CD4-positive, alpha-beta T cell (primary cell): ENCODE measurements at regions not wholly inside any gene's neighbourhood (a gene's known extent, or its start where the extent isn't known, plus 50 kb on each side); places are given as distances from the start of the nearest gene placed in this dataset.

Source experiments
- ATAC-seq: fragments of 200-7000 bp; cut with Tn5 transposase; one replicate; pipeline ENCODE4 v1.10.0; 2022; ENCODE audit warnings: mild to moderate bottlenecking; ENCODE audit not compliant: poor library complexity
- CTCF ChIA-PET: fragments of 350-600 bp; sonication (Branson Sonifier 250); formaldehyde crosslinking; loops from one replicate; lab custom pipeline; 2021; ENCODE audit warnings: antibody characterized with exemption, inconsistent platforms; lab: Charles Lee
- POLR2A ChIA-PET: fragments of 350-600 bp; sonication (Branson Sonifier 250); formaldehyde crosslinking; loops from one replicate; lab custom pipeline; 2021; ENCODE audit warnings: antibody characterized with exemption, inconsistent platforms; lab: Charles Lee
- DNase-seq, 14 experiments: peaks; one replicate each; pipeline ENCODE4 v3.0.0-alpha.2; 2013 to 2020; ENCODE audit warnings: mixed read lengths in 2 of 14
- H3K27ac ChIP-seq, 2 donors: one replicate each; pipeline versions ENCODE4 v1.5.1 to v1.7.0; 2013; ENCODE audit warnings: low read length in 2 of 2, low read depth in 1 of 2, mild to moderate bottlenecking in 1 of 2
- H3K27me3 ChIP-seq, 2 experiments: 1 replicate in 1 of 2; 2 replicates in 1 of 2; pipeline versions ENCODE4 v1.6.1 to v1.7.0; 2013; ENCODE audit warnings: low read length in 2 of 2, control low read depth in 1 of 2, mild to moderate bottlenecking in 1 of 2, moderate library complexity in 1 of 2; ENCODE audit not compliant: insufficient read depth in 2 of 2, control insufficient read depth in 1 of 2
- H3K36me3 ChIP-seq: one replicate; pipeline ENCODE4 v1.6.1; 2013; ENCODE audit warnings: low read length, control low read depth; ENCODE audit not compliant: insufficient read depth
- H3K4me1 ChIP-seq: one replicate; pipeline ENCODE4 v1.6.1; 2013; ENCODE audit warnings: low read length, control low read depth; ENCODE audit not compliant: insufficient read depth
- H3K4me3 ChIP-seq: one replicate; pipeline ENCODE4 v1.5.1; 2013; ENCODE audit warnings: mild to moderate bottlenecking, low read length, moderate library complexity
- H3K9me3 ChIP-seq, 2 experiments: 1 replicate in 1 of 2; 2 replicates in 1 of 2; pipeline versions ENCODE4 v1.6.1 to v1.7.0; 2013; ENCODE audit warnings: low read length in 2 of 2, mild to moderate bottlenecking in 2 of 2, control low read depth in 1 of 2, moderate library complexity in 1 of 2; ENCODE audit not compliant: control insufficient read depth in 1 of 2, insufficient read depth in 1 of 2
- H3K27ac Mint-ChIP-seq: one replicate; pipeline ENCODE4 v1.8.0; 2020; ENCODE audit warnings: mixed read lengths
- H3K27me3 Mint-ChIP-seq: one replicate; pipeline ENCODE4 v1.8.0; 2021; ENCODE audit warnings: mixed read lengths
- H3K36me3 Mint-ChIP-seq: one replicate; pipeline ENCODE4 v1.8.0; 2021; ENCODE audit warnings: low read depth, mixed read lengths
- H3K4me1 Mint-ChIP-seq: one replicate; pipeline ENCODE4 v1.8.0; 2021; ENCODE audit warnings: low read depth, mixed read lengths
- H3K4me3 Mint-ChIP-seq: one replicate; pipeline ENCODE4 v1.8.0; 2020; ENCODE audit warnings: mild to moderate bottlenecking, mixed read lengths
- H3K9me3 Mint-ChIP-seq: one replicate; pipeline ENCODE4 v1.8.0; 2020; ENCODE audit warnings: mixed read lengths
- CTCF ChIP-seq: fragments of 200-600 bp; IDR thresholded peaks from one replicate; pipeline ENCODE4 v1.8.0; 2022; ENCODE audit warnings: antibody characterized with exemption, mild to moderate bottlenecking
- intact Hi-C, 2 experiments: fragments of 100-400 bp; cut with DNase I in 1 of 2; cut with micrococcal nuclease in 1 of 2; formaldehyde crosslinking; loops; one replicate each; pipeline versions ENCODE4 v1.15.1 to v1.9.0; 2023 to 2025; cut with DNase I, micrococcal nuclease

- Histone ChIP-seq H3K9me3 (no peaks in the 10 kb centered on the region), H3K27me3 (no peaks in the 10 kb centered on the region), H3K4me3 (no peak overlapping the region), H3K4me1 (no peaks in the 10 kb centered on the region), H3K36me3 (no peaks in the 10 kb centered on the region), H3K27ac (no peak overlapping the region)
- TF ChIP-seq CTCF, result no peak
- ChIA-PET POLR2A (no interaction called here), CTCF (interaction anchor here (0.6 kb wide), 1 partner anchor 1761 kb away, joined by 4 read pairs; no protein-coding TSS in a partner anchor)
- H3K4me1 Mint-ChIP-seq, result no peaks in the 10 kb centered on the region
- no peak overlapping the region for H3K4me3 Mint-ChIP-seq
- H3K9me3 Mint-ChIP-seq, result peaks cover 7% of the 10 kb centered on the region
- no peaks in the 10 kb centered on the region for H3K27me3 Mint-ChIP-seq
- no peaks in the 10 kb centered on the region for H3K36me3 Mint-ChIP-seq
- H3K27ac Mint-ChIP-seq, result no peak overlapping the region
- intact Hi-C loops, result no loop called here
- no peak for ATAC-seq
- no peak for DNase-seq
Observed at GRCh38 chr2:14330884-14331283, 301.6 kb upstream of the LRATD1 start.

- no peak overlapping the region for H3K4me3 ChIP-seq
- intact Hi-C loops, result no loop called here
- no peak overlapping the region for H3K27ac Mint-ChIP-seq
- ChIA-PET POLR2A (no interaction called here), CTCF (no interaction called here)
- no peak overlapping the region for H3K27ac ChIP-seq
- no peaks in the 10 kb centered on the region for H3K4me1 ChIP-seq
- no peaks in the 10 kb centered on the region for H3K27me3 ChIP-seq
- H3K36me3 ChIP-seq, result no peaks in the 10 kb centered on the region
- H3K36me3 Mint-ChIP-seq, result no peaks in the 10 kb centered on the region
- H3K27me3 Mint-ChIP-seq, result no peaks in the 10 kb centered on the region
- no peak for TF ChIP-seq CTCF
- no peak for DNase-seq
- ATAC-seq, result no peak
- H3K9me3 Mint-ChIP-seq, result peaks cover 8% of the 10 kb centered on the region
- no peak overlapping the region for H3K4me3 Mint-ChIP-seq
- peaks cover 0 to 13% of the 10 kb centered on the region in 2 experiments for H3K9me3 ChIP-seq
- H3K4me1 Mint-ChIP-seq, result no peaks in the 10 kb centered on the region
Observed at GRCh38 chr2:14336759-14337382, 295.6 kb upstream of the LRATD1 start.

- H3K4me3 Mint-ChIP-seq, result no peak overlapping the region
Observed at GRCh38 chr2:14340703-14341102, 291.8 kb upstream of the LRATD1 start.

More at GRCh38 chr2:14340703-14341102, 291.8 kb upstream of the LRATD1 start:
- Mint-ChIP-seq H3K27ac (no peak overlapping the region), H3K36me3 (no peaks in the 10 kb centered on the region), H3K27me3 (no peaks in the 10 kb centered on the region), H3K4me1 (no peaks in the 10 kb centered on the region), H3K9me3 (peaks cover 2% of the 10 kb centered on the region)
- TF ChIP-seq CTCF, result no peak
- intact Hi-C loops, result no loop called here
- Histone ChIP-seq H3K9me3 (peaks cover 0 to 20% of the 10 kb centered on the region in 2 experiments), H3K36me3 (no peaks in the 10 kb centered on the region), H3K4me1 (no peaks in the 10 kb centered on the region), H3K27me3 (no peaks in the 10 kb centered on the region), H3K4me3 (no peak overlapping the region), H3K27ac (no peak overlapping the region)
- ChIA-PET CTCF (no interaction called here), POLR2A (no interaction called here)
- ATAC-seq, result no peak
- DNase-seq, result no peak
